K562 (cell line): ENCODE measurements at regions not wholly inside any gene's neighbourhood (a gene's known extent, or its start where the extent isn't known, plus 50 kb on each side); places are given as distances from the start of the nearest gene placed in this dataset.

Experiments used
- ASH1L ChIP-seq: fragments of 450-650 bp; IDR thresholded peaks from 2 replicates; pipeline ENCODE4 v1.6.1; 2018; ENCODE audit warnings: borderline replicate concordance, mild to moderate bottlenecking, low read depth; ENCODE audit not compliant: partially characterized antibody
- DMBX1 ChIP-seq: fragments of 250-450 bp; sonication (Bioruptor Pico); IDR thresholded peaks from 2 replicates; pipeline ENCODE4 v1.8.0; 2022; ENCODE audit warnings: inconsistent platforms, mild to moderate bottlenecking, moderate library complexity, borderline replicate concordance
- EZH2 ChIP-seq: IDR thresholded peaks from 2 replicates; pipeline ENCODE4 v1.6.1; 2012; ENCODE audit warnings: low read depth, mild to moderate bottlenecking, inconsistent platforms, low read length, borderline replicate concordance
- LARP7 ChIP-seq: fragments of 450-650 bp; IDR thresholded peaks from 2 replicates; pipeline ENCODE4 v1.6.1; 2016
- LEF1 ChIP-seq: fragments of 450-650 bp; IDR thresholded peaks from 2 replicates; pipeline ENCODE4 v1.6.1; 2016; ENCODE audit warnings: mild to moderate bottlenecking
- SIRT6 ChIP-seq: IDR thresholded peaks from one replicate; pipeline ENCODE4 v1.6.1; 2012; ENCODE audit warnings: low read depth, mild to moderate bottlenecking, control low read depth, inconsistent platforms, low read length, moderate library complexity
- SIX5 ChIP-seq, 2 experiments: IDR thresholded peaks; 2 replicates each; pipeline ENCODE4 v1.6.1; 2011; ENCODE audit warnings: low read length in 2 of 2, borderline replicate concordance in 1 of 2, low read depth in 1 of 2, mild to moderate bottlenecking in 1 of 2, moderate library complexity in 1 of 2; ENCODE audit not compliant: insufficient read depth in 1 of 2
- TAF9B ChIP-seq: fragments of 450-650 bp; IDR thresholded peaks from 2 replicates; pipeline ENCODE4 v1.6.1; 2018; ENCODE audit warnings: mild to moderate bottlenecking; ENCODE audit not compliant: partially characterized antibody
- ZKSCAN1 ChIP-seq: fragments of 150-350 bp; IDR thresholded peaks from 2 replicates; pipeline ENCODE4 v1.6.1; 2016; ENCODE audit warnings: low read depth, low read length
- ZNF134 ChIP-seq: fragments of 250-450 bp; sonication (Bioruptor Pico); conservative IDR thresholded peaks from 2 replicates; pipeline ENCODE4 v1.4.0; 2020
- ZNF24 ChIP-seq: fragments of 450-650 bp; IDR thresholded peaks from 2 replicates; pipeline ENCODE4 v1.6.1; 2016
- ZNF444 ChIP-seq: fragments of 250-450 bp; sonication (Bioruptor Pico); IDR thresholded peaks from 2 replicates; pipeline ENCODE4 v1.4.0; 2020; ENCODE audit warnings: mild to moderate bottlenecking, moderate library complexity
- ZNF76 ChIP-seq: fragments of 250-450 bp; sonication (Bioruptor Pico); IDR thresholded peaks from 2 replicates; pipeline ENCODE4 v1.4.0; 2020; ENCODE audit warnings: mild to moderate bottlenecking, moderate library complexity, borderline replicate concordance
- TF ChIP-seq, protein P1 (sequence below): fragments of 450-650 bp; IDR thresholded peaks from one replicate; pipeline ENCODE4 v1.6.1; 2018; ENCODE audit warnings: mild to moderate bottlenecking, moderate library complexity; ENCODE audit not compliant: partially characterized antibody
- TF ChIP-seq, protein P2 (sequence below): sonication (generic); formaldehyde crosslinking; IDR thresholded peaks from 2 replicates; pipeline ENCODE4 v1.8.0; 2022; ENCODE audit warnings: mild to moderate bottlenecking, missing genetic modification reagents
- TF ChIP-seq, protein P3 (sequence below): fragments of 250-450 bp; sonication (Bioruptor Pico); IDR thresholded peaks from 2 replicates; pipeline ENCODE4 v1.6.1; 2021; ENCODE audit warnings: mild to moderate bottlenecking
- TF ChIP-seq, protein P4 (sequence below): fragments of 450-650 bp; formaldehyde crosslinking; IDR thresholded peaks from 2 replicates; pipeline ENCODE4 v1.4.0; 2020; ENCODE audit warnings: mild to moderate bottlenecking, mixed read lengths
- TF ChIP-seq, protein P5 (sequence below): IDR thresholded peaks from 2 replicates; pipeline ENCODE4 v1.6.1; 2016; ENCODE audit warnings: missing genetic modification characterization, missing compliant biosample characterization

DNA sequence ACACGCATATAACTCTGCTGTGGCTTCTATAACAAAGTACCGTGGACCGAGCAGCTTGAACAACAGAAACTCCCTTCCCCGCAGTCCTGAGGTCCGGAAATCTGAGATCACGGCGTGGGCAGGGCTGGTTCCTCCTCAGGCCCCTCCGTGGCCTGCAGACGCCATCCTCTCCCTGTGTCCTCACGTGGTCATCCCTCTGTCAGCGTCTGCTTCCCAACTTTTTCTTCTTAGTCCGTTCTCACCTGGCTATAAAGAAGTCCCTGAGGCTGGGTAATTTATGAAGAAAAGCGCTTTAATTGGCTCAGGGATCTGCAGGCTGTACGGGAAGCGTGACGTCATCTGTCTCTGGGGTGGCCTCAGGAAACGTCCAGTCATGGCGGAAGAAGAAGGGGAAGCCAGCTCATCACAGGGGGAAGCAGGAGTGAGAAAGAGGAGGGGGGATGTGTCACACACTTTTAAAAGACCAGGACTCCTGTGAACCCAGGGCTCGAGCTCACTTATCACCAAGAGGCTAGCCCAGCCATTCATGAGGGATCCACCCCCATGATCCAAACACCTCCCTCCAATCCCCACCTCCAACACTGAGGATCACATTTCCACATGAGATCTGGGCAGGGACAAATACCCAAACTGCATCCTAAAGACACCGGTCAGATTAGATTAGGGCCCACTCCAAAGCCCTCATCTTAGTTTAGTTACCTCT is 91.2 kb upstream of the INSIG1 start (continued):
- TF ChIP-seq ASH1L (no peak), ZNF24 (no peak), SIRT6 (no peak), EZH2 (no peak), LARP7 (no peak), DMBX1 (no peak), ZKSCAN1 (no peak), TAF9B (no peak), ZNF76 (CRISPR knock-in tag) (no peak), LEF1 (no peak), ZNF134 (CRISPR knock-in tag) (no peak), SIX5 (IDR thresholded peaks at IDR 0.05; ENCODE audit: borderline replicate concordance in 1 of 2, insufficient read depth in 1 of 2, low read depth in 1 of 2, low read length in 2 of 2) (no peak), ZNF444 (CRISPR knock-in tag) (no peak)
- TF ChIP-seq, protein P1, sequence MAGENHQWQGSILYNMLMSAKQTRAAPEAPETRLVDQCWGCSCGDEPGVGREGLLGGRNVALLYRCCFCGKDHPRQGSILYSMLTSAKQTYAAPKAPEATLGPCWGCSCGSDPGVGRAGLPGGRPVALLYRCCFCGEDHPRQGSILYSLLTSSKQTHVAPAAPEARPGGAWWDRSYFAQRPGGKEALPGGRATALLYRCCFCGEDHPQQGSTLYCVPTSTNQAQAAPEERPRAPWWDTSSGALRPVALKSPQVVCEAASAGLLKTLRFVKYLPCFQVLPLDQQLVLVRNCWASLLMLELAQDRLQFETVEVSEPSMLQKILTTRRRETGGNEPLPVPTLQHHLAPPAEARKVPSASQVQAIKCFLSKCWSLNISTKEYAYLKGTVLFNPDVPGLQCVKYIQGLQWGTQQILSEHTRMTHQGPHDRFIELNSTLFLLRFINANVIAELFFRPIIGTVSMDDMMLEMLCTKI = no peak
- TF ChIP-seq, protein P2, sequence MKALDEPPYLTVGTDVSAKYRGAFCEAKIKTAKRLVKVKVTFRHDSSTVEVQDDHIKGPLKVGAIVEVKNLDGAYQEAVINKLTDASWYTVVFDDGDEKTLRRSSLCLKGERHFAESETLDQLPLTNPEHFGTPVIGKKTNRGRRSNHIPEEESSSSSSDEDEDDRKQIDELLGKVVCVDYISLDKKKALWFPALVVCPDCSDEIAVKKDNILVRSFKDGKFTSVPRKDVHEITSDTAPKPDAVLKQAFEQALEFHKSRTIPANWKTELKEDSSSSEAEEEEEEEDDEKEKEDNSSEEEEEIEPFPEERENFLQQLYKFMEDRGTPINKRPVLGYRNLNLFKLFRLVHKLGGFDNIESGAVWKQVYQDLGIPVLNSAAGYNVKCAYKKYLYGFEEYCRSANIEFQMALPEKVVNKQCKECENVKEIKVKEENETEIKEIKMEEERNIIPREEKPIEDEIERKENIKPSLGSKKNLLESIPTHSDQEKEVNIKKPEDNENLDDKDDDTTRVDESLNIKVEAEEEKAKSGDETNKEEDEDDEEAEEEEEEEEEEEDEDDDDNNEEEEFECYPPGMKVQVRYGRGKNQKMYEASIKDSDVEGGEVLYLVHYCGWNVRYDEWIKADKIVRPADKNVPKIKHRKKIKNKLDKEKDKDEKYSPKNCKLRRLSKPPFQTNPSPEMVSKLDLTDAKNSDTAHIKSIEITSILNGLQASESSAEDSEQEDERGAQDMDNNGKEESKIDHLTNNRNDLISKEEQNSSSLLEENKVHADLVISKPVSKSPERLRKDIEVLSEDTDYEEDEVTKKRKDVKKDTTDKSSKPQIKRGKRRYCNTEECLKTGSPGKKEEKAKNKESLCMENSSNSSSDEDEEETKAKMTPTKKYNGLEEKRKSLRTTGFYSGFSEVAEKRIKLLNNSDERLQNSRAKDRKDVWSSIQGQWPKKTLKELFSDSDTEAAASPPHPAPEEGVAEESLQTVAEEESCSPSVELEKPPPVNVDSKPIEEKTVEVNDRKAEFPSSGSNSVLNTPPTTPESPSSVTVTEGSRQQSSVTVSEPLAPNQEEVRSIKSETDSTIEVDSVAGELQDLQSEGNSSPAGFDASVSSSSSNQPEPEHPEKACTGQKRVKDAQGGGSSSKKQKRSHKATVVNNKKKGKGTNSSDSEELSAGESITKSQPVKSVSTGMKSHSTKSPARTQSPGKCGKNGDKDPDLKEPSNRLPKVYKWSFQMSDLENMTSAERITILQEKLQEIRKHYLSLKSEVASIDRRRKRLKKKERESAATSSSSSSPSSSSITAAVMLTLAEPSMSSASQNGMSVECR = no peak
- TF ChIP-seq, protein P3, sequence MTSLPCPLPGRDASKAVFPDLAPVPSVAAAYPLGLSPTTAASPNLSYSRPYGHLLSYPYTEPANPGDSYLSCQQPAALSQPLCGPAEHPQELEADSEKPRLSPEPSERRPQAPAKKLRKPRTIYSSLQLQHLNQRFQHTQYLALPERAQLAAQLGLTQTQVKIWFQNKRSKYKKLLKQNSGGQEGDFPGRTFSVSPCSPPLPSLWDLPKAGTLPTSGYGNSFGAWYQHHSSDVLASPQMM (CRISPR knock-in tag) = no peak
- TF ChIP-seq, protein P4, sequence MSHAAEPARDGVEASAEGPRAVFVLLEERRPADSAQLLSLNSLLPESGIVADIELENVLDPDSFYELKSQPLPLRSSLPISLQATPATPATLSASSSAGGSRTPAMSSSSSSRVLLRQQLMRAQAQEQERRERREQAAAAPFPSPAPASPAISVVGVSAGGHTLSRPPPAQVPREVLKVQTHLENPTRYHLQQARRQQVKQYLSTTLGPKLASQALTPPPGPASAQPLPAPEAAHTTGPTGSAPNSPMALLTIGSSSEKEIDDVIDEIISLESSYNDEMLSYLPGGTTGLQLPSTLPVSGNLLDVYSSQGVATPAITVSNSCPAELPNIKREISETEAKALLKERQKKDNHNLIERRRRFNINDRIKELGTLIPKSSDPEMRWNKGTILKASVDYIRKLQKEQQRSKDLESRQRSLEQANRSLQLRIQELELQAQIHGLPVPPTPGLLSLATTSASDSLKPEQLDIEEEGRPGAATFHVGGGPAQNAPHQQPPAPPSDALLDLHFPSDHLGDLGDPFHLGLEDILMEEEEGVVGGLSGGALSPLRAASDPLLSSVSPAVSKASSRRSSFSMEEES (CRISPR knock-in tag) = no peak
- TF ChIP-seq, protein P5, sequence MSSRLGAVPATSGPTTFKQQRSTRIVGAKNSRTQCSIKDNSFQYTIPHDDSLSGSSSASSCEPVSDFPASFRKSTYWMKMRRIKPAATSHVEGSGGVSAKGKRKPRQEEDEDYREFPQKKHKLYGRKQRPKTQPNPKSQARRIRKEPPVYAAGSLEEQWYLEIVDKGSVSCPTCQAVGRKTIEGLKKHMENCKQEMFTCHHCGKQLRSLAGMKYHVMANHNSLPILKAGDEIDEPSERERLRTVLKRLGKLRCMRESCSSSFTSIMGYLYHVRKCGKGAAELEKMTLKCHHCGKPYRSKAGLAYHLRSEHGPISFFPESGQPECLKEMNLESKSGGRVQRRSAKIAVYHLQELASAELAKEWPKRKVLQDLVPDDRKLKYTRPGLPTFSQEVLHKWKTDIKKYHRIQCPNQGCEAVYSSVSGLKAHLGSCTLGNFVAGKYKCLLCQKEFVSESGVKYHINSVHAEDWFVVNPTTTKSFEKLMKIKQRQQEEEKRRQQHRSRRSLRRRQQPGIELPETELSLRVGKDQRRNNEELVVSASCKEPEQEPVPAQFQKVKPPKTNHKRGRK (tag) = no peak
